Cardiac muscle cell (in vitro differentiated cells and primary cell): ENCODE measurements at regions not wholly inside any gene's neighbourhood (a gene's known extent, or its start where the extent isn't known, plus 50 kb on each side); places are given as distances from the start of the nearest gene placed in this dataset.
"Not testable (repeated sequence)": the region's sequence is repeated elsewhere in the genome, so short reads cannot be mapped to it uniquely, and the experiment has no call there.

Source experiments
- DNase-seq, 2 donors: peaks; one replicate each; pipeline versions ENCODE4 v3.0.0 to v3.0.0-alpha.2; 2010 to 2017; ENCODE audit warnings: low read depth in 1 of 2, low spot score in 1 of 2
- H3K27ac ChIP-seq: fragments of 200-600 bp; sonication (generic); 2 replicates; pipeline ENCODE4 v1.5.1; 2016
- H3K27me3 ChIP-seq: fragments of 200-600 bp; sonication (generic); 2 replicates; pipeline ENCODE4 v1.6.0; 2016; ENCODE audit warnings: control low read depth
- H3K36me3 ChIP-seq: fragments of 200-600 bp; sonication (generic); 2 replicates; pipeline ENCODE4 v1.5.1; 2016; ENCODE audit warnings: control low read depth
- H3K4me1 ChIP-seq: fragments of 200-600 bp; sonication (generic); 2 replicates; pipeline ENCODE4 v1.8.1; 2017; ENCODE audit warnings: low read depth, mild to moderate bottlenecking, mixed run types
- H3K4me3 ChIP-seq: fragments of 200-600 bp; sonication (generic); 2 replicates; pipeline ENCODE4 v1.5.1; 2016; ENCODE audit warnings: mild to moderate bottlenecking
- H3K9me3 ChIP-seq: fragments of 200-600 bp; sonication (generic); 2 replicates; pipeline ENCODE4 v1.5.1; 2017; ENCODE audit warnings: low read depth, mild to moderate bottlenecking, control low read depth
- TF ChIP-seq, protein P1 (sequence below): IDR thresholded peaks from 2 replicates; pipeline ENCODE4 v1.5.1; 2012; ENCODE audit warnings: low read depth, mild to moderate bottlenecking, low read length

DNA sequence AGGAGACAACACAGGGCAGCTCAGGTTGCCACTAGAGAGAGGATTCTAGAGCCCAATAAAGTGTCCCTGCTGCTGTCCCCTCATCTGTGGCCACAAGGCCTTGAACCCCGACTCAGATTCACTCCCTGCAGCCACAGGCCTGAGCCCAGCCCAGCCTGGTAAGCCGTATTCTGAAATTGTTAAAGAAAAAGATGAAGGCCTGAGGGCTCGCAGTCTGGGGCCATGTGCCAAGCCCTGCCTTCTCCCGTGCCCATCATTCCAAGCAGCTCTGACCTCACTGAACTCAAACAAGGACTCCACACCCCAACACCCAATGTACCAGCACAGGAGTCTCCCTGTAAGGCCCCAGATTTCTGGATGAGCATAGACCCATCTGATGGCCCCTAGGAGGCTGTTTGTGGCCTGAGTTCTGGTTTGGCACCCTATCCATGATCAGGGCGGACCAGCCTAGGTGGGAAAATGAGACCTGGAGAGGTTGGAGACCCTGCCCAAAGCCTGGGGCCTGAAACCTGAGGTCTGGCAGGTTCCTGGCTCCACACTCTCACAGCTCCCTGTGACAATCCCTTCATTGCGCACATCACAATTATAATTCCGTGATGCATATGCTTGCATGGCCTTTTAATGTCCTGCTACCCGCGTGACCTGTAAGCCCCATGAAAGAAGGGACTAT is 62.0 kb upstream of the TOP1 start:
- TF ChIP-seq, protein P1, sequence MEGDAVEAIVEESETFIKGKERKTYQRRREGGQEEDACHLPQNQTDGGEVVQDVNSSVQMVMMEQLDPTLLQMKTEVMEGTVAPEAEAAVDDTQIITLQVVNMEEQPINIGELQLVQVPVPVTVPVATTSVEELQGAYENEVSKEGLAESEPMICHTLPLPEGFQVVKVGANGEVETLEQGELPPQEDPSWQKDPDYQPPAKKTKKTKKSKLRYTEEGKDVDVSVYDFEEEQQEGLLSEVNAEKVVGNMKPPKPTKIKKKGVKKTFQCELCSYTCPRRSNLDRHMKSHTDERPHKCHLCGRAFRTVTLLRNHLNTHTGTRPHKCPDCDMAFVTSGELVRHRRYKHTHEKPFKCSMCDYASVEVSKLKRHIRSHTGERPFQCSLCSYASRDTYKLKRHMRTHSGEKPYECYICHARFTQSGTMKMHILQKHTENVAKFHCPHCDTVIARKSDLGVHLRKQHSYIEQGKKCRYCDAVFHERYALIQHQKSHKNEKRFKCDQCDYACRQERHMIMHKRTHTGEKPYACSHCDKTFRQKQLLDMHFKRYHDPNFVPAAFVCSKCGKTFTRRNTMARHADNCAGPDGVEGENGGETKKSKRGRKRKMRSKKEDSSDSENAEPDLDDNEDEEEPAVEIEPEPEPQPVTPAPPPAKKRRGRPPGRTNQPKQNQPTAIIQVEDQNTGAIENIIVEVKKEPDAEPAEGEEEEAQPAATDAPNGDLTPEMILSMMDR = no peak
- no peaks in the 10 kb centered on the region for H3K36me3 ChIP-seq
- no peaks in the 10 kb centered on the region for H3K9me3 ChIP-seq
- H3K27me3 ChIP-seq = no peaks in the 10 kb centered on the region
- H3K27ac ChIP-seq = no peak overlapping the region
- no peaks in the 10 kb centered on the region for H3K4me1 ChIP-seq
- H3K4me3 ChIP-seq = no peak overlapping the region
- no peak for DNase-seq

DNA sequence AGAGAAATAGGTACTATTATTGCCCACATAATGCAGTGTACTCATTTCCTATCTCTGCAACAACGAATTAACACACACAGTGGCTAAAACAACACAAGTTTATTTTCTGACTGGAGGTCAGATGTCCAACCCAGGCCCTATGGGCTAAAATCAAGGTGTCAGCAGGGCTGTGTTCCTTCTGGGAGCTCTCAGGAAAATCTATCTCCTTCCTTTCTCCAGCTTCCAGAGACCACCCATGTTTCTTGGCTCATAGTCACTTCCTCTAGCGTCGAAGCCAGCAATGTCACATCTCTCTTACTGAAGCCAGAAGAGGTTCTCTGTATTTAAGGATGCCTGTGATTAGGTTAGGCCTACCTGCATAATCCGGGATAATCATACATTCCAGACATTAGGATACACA is 60.9 kb upstream of the TOP1 start:
- DNase-seq = no peak
- TF ChIP-seq, protein P1 = no peak
- Histone ChIP-seq H3K36me3 (no peaks in the 10 kb centered on the region), H3K4me1 (no peaks in the 10 kb centered on the region), H3K27me3 (no peaks in the 10 kb centered on the region), H3K27ac (no peak overlapping the region), H3K9me3 (no peaks in the 10 kb centered on the region), H3K4me3 (no peak overlapping the region)

DNA sequence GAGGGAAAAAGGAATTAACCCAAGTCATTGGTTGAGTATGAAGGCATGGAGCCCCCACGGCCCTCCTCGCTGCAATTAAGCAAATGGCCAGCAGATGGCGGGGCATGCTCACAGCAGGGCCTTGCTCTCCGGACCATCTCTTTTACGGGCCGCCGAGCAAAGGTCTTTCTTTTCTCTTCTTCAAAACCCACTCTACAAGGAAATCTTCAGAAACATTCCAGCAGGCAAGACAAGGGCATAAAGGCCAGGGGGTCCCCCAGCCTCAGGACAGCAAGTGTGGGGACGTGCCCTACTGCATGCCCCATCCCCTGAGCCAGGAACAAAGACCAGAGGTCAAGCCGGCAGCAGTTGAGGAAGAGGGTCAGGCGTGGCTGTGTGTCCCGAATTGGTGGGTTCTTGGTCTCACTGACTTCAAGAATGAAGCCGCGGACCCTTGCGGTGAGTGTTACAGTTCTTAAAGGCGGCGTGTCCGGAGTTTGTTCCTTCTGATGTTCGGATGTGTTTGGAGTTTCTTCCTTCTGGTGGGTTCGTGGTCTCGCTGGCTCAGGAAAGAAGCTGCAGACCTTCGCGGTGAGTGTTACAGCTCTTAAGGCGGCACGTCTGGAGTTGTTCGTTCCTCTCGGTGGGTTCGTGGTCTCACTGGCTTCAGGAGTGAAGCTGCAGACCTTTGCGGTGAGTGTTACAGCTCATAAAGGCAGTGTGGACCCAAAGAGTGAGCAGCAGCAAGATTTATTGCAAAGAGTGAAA is 59.6 kb upstream of the TOP1 start:
- H3K4me3 ChIP-seq, H3K9me3 ChIP-seq, H3K36me3 ChIP-seq, H3K27ac ChIP-seq, H3K27me3 ChIP-seq, H3K4me1 ChIP-seq: not testable (repeated sequence)
- DNase-seq = peak; percentile 80 to 85
- TF ChIP-seq, protein P1 = peak; percentile 93

DNA sequence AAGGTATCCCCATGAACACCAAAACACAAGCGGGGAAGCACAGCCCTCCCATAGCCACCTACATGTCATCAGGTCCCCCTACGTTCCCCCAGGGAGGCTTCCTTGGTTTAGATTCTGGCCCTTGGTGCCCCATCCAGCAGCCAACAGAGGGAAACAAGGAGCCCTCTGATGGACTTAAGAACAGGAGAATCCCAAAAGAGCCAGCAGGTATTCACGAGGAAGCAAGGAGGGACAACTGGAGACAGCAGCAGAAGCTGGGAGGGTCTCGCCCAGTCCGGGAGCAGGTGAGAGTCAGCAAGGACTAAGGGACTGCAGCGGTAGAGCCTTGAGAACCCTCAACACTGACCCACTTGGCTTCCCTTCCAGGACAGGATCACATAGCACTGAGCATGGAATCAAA is 58.4 kb upstream of the TOP1 start:
- Histone ChIP-seq H3K9me3 (no peaks in the 10 kb centered on the region), H3K4me3 (no peak overlapping the region), H3K27ac (no peak overlapping the region), H3K27me3 (no peaks in the 10 kb centered on the region), H3K36me3 (no peaks in the 10 kb centered on the region), H3K4me1 (no peaks in the 10 kb centered on the region)
- no peak for DNase-seq
- TF ChIP-seq, protein P1 = peak; percentile 16

DNA sequence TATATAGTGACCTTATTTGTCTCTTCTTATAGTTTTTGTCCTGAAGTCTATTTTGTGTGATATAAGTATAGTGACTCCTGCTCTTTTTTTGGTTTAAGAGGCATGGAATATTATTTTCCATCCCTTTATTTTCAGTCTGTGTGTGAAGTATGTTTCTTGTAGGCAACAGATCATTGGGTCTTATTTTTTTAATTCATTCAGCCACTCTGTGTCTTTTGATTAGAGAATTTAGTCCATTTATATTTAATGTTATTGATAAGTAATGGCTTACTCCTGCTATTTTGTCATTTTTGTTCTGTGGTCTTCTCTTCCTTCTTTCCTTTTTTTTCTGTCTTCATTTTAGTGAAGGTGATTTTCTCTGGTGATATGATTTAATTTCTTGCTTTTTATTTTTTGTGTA is 51.4 kb upstream of the TOP1 start:
- H3K27ac ChIP-seq = no peak overlapping the region
- no peaks in the 10 kb centered on the region for H3K27me3 ChIP-seq
- TF ChIP-seq, protein P1 = no peak
- H3K9me3 ChIP-seq = no peaks in the 10 kb centered on the region
- H3K36me3 ChIP-seq = no peaks in the 10 kb centered on the region
- H3K4me1 ChIP-seq = no peaks in the 10 kb centered on the region
- H3K4me3 ChIP-seq = no peak overlapping the region
- DNase-seq = no peak
